Vagina (tissue), 2 donors: ENCODE measurements at regions not wholly inside any gene's neighbourhood (a gene's known extent, or its start where the extent isn't known, plus 50 kb on each side); places are given as distances from the start of the nearest gene placed in this dataset.

Experiments
- DNase-seq, 2 donors: peaks; one replicate each; pipeline ENCODE4 v3.0.0-alpha.2; 2017; ENCODE audit errors: extremely low spot score in 2 of 2
- H3K27ac ChIP-seq: fragments of 200-600 bp; sonication (generic); one replicate; pipeline ENCODE4 v1.5.1; 2019
- H3K27me3 ChIP-seq: fragments of 200-600 bp; sonication (generic); one replicate; pipeline ENCODE4 v1.5.1; 2019
- H3K36me3 ChIP-seq, 2 donors: fragments of 200-600 bp; sonication (generic); one replicate each; pipeline ENCODE4 v1.5.1; 2017 to 2019
- H3K4me1 ChIP-seq: fragments of 200-600 bp; sonication (generic); one replicate; pipeline ENCODE4 v1.5.1; 2019
- H3K4me3 ChIP-seq, 2 donors: fragments of 200-600 bp; sonication (generic); 1 replicate in 1 of 2; 2 replicates in 1 of 2; pipeline ENCODE4 v1.5.1; 2016 to 2019
- H3K9me3 ChIP-seq: fragments of 200-600 bp; sonication (generic); one replicate; pipeline ENCODE4 v1.5.1; 2019
- POLR2A ChIP-seq, 2 donors: fragments of 450-650 bp; IDR thresholded peaks; one replicate each; pipeline ENCODE4 v1.6.1; 2017; ENCODE audit warnings: antibody characterized with exemption in 2 of 2, mild to moderate bottlenecking in 2 of 2, moderate library complexity in 2 of 2
- POLR2AphosphoS5 ChIP-seq, 2 donors: sonication (generic); formaldehyde crosslinking; IDR thresholded peaks; one replicate each; pipeline ENCODE4 v1.9.0; 2017; ENCODE audit warnings: antibody characterized with exemption in 2 of 2, mild to moderate bottlenecking in 2 of 2, low read depth in 1 of 2; ENCODE audit not compliant: insufficient read depth in 1 of 2
- intact Hi-C: fragments of 100-400 bp; cut with DNase I; formaldehyde crosslinking; loops from one replicate; pipeline ENCODE4 v1.15.1; 2023
- TF ChIP-seq, protein P1 (sequence below), 3 experiments: fragments of 450-650 bp in 2 of 3; fragments of 200-600 bp in 1 of 3; sonication (generic) in 1 of 3; IDR thresholded peaks; one replicate each; pipeline ENCODE4 v1.5.1; 2017 to 2019; ENCODE audit warnings: antibody characterized with exemption in 3 of 3, mild to moderate bottlenecking in 2 of 3, moderate library complexity in 2 of 3

DNA sequence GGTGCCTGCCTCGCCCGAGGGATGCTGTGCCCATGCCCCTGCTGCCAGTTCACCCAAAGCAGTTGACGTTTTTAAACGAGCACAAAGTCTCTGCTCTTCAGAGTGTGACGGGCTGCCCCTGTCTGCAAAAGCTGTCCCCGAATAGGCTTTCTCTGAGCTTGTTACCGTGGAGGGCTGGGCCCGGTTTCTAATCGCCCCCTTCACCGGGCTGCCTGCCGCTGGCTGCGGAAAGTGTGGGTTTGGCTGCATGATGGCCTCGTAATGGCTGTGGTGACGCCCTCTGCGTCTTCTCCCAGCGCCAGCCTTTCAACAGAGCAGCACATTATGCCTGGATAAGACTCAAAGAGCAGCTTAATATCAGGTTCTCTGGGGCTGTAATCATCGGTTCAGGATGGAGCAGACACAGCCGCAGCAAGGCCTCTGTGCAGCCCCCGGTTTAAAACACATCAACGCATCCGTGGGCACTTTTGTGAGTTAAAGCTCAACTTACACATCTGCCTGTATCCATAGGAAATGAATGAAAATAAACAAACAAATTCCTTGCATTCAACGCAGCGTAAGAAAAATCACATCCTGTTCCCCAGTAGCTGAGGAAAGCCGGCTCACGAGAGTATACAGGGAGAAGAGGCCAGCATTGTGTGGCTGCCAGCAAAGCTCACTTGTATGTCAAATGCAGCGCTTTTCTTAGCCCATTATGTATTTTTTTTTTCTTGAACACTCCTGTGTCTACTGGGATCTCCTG, 166.4 kb upstream of the SOX1 start:
- TF ChIP-seq, protein P1, sequence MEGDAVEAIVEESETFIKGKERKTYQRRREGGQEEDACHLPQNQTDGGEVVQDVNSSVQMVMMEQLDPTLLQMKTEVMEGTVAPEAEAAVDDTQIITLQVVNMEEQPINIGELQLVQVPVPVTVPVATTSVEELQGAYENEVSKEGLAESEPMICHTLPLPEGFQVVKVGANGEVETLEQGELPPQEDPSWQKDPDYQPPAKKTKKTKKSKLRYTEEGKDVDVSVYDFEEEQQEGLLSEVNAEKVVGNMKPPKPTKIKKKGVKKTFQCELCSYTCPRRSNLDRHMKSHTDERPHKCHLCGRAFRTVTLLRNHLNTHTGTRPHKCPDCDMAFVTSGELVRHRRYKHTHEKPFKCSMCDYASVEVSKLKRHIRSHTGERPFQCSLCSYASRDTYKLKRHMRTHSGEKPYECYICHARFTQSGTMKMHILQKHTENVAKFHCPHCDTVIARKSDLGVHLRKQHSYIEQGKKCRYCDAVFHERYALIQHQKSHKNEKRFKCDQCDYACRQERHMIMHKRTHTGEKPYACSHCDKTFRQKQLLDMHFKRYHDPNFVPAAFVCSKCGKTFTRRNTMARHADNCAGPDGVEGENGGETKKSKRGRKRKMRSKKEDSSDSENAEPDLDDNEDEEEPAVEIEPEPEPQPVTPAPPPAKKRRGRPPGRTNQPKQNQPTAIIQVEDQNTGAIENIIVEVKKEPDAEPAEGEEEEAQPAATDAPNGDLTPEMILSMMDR (IDR thresholded peaks at IDR 0.05), result no peak
- TF ChIP-seq POLR2A (IDR thresholded peaks at IDR 0.05) (no peak), POLR2AphosphoS5 (IDR thresholded peaks at IDR 0.05; ENCODE audit: insufficient read depth in 1 of 2, low read depth in 1 of 2) (no peak)
- DNase-seq, result peak; percentile 42 to 74
- Histone ChIP-seq H3K9me3 (no peaks in the 10 kb centered on the region), H3K4me1 (no peaks in the 10 kb centered on the region), H3K36me3 (no peaks in the 10 kb centered on the region), H3K27ac (no peak overlapping the region), H3K4me3 (no peak overlapping the region), H3K27me3 (no peaks in the 10 kb centered on the region)
- intact Hi-C loops, result no loop called here

DNA sequence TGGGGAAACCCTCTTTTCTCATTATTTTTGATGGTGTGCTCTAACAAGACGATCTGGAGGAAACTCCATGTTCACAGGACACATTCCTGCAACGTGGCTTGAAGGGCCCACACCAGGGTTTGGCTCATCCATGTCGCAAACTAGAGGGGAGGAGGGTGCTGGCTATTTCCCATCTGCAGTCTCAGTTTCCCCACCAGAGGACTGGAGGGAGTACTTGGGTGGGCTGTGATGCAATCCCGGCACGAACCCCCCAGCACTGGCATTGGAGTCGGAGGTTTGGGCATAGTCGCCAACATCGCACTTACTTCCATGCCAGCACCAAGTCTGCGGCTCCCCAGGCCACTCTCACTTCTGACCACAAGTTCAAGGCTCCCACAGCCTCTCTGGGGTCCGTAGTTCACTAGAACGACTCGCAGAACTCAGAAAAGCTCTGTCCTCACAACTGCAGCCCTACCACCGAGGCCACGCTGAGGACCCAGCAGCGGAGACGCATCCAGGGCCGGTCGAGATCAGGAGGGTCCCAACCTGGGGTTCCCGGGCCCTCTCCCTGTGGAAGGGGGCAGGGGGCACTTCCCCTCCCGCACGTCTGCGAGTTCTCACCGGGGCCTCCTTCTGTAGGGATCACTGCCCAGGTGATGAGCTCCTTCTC, 165.6 kb upstream of the SOX1 start:
- H3K27me3 ChIP-seq, result no peaks in the 10 kb centered on the region
- H3K27ac ChIP-seq, result no peak overlapping the region
- no peaks in the 10 kb centered on the region for H3K36me3 ChIP-seq
- TF ChIP-seq POLR2A (IDR thresholded peaks at IDR 0.05) (no peak), POLR2AphosphoS5 (IDR thresholded peaks at IDR 0.05; ENCODE audit: insufficient read depth in 1 of 2, low read depth in 1 of 2) (no peak)
- TF ChIP-seq, protein P1 (IDR thresholded peaks at IDR 0.05), result no peak
- no peaks in the 10 kb centered on the region for H3K9me3 ChIP-seq
- intact Hi-C loops, result no loop called here
- peak; percentile 58 to 69 for DNase-seq
- no peak overlapping the region for H3K4me3 ChIP-seq
- H3K4me1 ChIP-seq, result no peaks in the 10 kb centered on the region

DNA sequence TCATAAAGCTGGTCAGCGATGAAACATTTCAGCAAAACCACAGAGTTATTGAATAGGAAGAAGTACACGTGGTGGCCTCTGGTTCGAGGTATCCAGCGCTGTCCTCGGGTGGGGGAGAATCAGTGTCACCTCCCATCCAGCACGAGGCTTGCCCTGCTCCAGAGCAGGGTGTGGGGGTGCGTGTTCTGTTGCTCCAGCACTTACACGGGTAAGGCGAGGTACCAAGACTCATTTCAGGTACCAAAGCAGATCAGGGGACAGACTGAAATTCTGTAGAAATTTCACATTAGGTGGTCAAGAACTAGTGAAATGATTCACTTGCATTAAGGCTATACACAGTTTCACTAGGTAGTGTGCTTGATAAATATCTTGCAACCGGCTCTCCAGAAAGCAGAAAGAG, 164.2 kb upstream of the SOX1 start:
- Histone ChIP-seq H3K27me3 (no peaks in the 10 kb centered on the region), H3K36me3 (no peaks in the 10 kb centered on the region), H3K4me3 (no peak overlapping the region), H3K9me3 (no peaks in the 10 kb centered on the region), H3K27ac (no peak overlapping the region), H3K4me1 (no peaks in the 10 kb centered on the region)
- DNase-seq, result peak; percentile 58 to 76
- intact Hi-C loops, result no loop called here
- TF ChIP-seq, protein P1 (IDR thresholded peaks at IDR 0.05), result no peak
- no peak for TF ChIP-seq POLR2AphosphoS5 (IDR thresholded peaks at IDR 0.05; ENCODE audit: insufficient read depth in 1 of 2, low read depth in 1 of 2)
- TF ChIP-seq POLR2A (IDR thresholded peaks at IDR 0.05), result no peak

- Histone ChIP-seq H3K36me3 (no peaks in the 10 kb centered on the region), H3K4me3 (no peak overlapping the region), H3K27me3 (no peaks in the 10 kb centered on the region), H3K4me1 (no peaks in the 10 kb centered on the region), H3K9me3 (no peaks in the 10 kb centered on the region), H3K27ac (no peak overlapping the region)
- peak in 1 of 2 donors; percentile 49 for DNase-seq
- TF ChIP-seq POLR2A (IDR thresholded peaks at IDR 0.05), result no peak
- TF ChIP-seq POLR2AphosphoS5 (IDR thresholded peaks at IDR 0.05; ENCODE audit: insufficient read depth in 1 of 2, low read depth in 1 of 2), result no peak
- TF ChIP-seq, protein P1 (IDR thresholded peaks at IDR 0.05), result no peak
- intact Hi-C loops, result no loop called here
These were observed 163.8 kb upstream of the SOX1 start for GRCh38 chr13:111903143-111903542.

DNA sequence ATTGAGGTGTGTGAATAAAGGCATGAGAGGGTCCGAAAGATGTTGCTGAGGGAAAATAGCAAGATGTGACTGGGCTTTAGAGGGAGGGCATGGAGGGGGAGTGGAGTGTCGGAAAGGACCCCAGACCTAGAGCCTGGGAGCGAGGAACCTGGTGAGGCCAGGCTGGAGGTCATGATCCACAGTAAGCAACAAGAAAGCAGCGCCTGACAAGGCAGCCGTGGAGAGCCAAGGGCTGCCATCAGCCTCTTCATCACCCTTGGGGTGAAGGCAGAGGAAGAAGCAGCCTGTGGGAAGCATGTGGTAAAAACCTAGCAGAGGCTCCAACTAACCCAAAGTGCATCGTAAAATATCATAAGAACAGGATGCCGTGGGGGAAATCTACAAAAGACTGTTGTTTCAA, 162.8 kb upstream of the SOX1 start:
- no peaks in the 10 kb centered on the region for H3K36me3 ChIP-seq
- no peaks in the 10 kb centered on the region for H3K4me1 ChIP-seq
- H3K27me3 ChIP-seq, result no peaks in the 10 kb centered on the region
- peak; percentile 34 to 65 for DNase-seq
- intact Hi-C loops, result no loop called here
- no peaks in the 10 kb centered on the region for H3K9me3 ChIP-seq
- no peak overlapping the region for H3K27ac ChIP-seq
- TF ChIP-seq POLR2AphosphoS5 (IDR thresholded peaks at IDR 0.05; ENCODE audit: insufficient read depth in 1 of 2, low read depth in 1 of 2) (no peak), POLR2A (IDR thresholded peaks at IDR 0.05) (no peak)
- TF ChIP-seq, protein P1 (IDR thresholded peaks at IDR 0.05), result no peak
- no peak overlapping the region for H3K4me3 ChIP-seq
